ENCODE measurements at regions not wholly inside any gene's neighbourhood (a gene's known extent, or its start where the extent isn't known, plus 50 kb on each side); places are given as distances from the start of the nearest gene placed in this dataset.

DNA sequence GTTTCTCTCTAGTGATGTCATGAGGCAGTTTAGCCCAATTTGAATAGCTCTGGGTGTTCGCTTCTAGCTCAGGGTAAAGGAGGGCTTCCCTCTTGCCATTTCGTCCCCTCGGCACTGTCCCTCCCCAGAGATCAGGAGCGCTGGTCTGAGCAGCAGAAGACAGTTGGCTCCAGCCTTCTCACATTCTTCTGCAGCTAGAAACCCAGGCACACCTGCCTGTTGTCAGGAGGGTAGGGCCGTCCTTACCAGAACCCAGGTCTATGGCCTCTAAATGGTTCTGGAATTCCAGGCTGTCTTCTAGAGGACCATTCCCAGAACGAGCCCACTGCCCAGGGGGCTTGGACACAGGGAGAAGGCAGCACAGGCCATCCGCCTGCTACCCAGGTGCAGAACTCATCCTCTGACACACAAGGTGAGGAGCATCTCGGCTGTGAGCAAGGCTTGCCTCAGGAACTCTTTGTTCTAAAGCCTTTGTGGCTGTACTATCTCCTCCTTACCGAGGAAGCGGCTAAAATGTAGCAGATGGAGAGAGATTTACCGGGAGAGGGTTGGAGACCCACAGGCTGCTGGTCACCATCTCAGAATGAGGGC is 255.6 kb upstream of the IRX2 start:
- TF ChIP-seq, protein P1, sequence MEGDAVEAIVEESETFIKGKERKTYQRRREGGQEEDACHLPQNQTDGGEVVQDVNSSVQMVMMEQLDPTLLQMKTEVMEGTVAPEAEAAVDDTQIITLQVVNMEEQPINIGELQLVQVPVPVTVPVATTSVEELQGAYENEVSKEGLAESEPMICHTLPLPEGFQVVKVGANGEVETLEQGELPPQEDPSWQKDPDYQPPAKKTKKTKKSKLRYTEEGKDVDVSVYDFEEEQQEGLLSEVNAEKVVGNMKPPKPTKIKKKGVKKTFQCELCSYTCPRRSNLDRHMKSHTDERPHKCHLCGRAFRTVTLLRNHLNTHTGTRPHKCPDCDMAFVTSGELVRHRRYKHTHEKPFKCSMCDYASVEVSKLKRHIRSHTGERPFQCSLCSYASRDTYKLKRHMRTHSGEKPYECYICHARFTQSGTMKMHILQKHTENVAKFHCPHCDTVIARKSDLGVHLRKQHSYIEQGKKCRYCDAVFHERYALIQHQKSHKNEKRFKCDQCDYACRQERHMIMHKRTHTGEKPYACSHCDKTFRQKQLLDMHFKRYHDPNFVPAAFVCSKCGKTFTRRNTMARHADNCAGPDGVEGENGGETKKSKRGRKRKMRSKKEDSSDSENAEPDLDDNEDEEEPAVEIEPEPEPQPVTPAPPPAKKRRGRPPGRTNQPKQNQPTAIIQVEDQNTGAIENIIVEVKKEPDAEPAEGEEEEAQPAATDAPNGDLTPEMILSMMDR (IDR thresholded peaks at IDR 0.05; ENCODE audit: borderline replicate concordance, extremely low read depth, insufficient read depth) = no peak
- Histone ChIP-seq H3K27ac (ENCODE audit: low read depth in 2 of 2, low read length in 2 of 2) (no peak overlapping the region), H3K4me1 (ENCODE audit: control insufficient read depth in 2 of 3, insufficient read depth in 2 of 3, low read depth in 1 of 3, low read length in 3 of 3) (no peaks in the 10 kb centered on the region), H3K4me3 (ENCODE audit: low read length in 3 of 3) (no peak overlapping the region), H3K9ac (ENCODE audit: low read length in 3 of 3) (no peak overlapping the region), H3K9me3 (ENCODE audit: control insufficient read depth in 2 of 3, insufficient read depth in 1 of 3, low read length in 3 of 3) (no peaks in the 10 kb centered on the region), H3K36me3 (ENCODE audit: control insufficient read depth in 2 of 3, insufficient read depth in 3 of 3, low read length in 3 of 3) (no peaks in the 10 kb centered on the region), H3K27me3 (ENCODE audit: control insufficient read depth, insufficient read depth, low read length) (no peaks in the 10 kb centered on the region)
- intact Hi-C loops (cut with DNase I) = no loop called here
- FAIRE-seq = no peak
- DNase-seq = no peak

DNA sequence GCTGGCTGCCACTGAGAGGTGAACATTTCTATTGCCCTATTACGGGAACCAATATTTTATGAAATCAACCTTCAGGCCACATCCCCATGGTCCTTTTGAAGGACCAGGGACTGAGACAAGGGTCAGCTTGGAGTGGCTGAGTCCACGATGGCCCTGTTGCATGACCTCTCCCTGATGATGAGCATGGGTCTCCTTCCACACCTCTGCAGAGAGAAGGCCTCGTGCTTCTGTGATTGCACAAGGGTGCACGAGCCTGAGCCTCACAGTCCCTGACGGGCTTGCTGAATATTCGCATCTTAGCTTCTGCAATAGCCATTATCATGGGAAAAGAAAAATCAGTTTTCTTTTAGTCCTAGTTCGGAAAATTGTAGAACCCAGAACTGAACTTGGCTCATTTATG is 255.0 kb upstream of the IRX2 start:
- no peak overlapping the region for H3K27ac ChIP-seq (ENCODE audit: low read depth in 2 of 2, low read length in 2 of 2)
- H3K36me3 ChIP-seq (ENCODE audit: control insufficient read depth in 2 of 3, insufficient read depth in 3 of 3, low read length in 3 of 3) = no peaks in the 10 kb centered on the region
- TF ChIP-seq, protein P1 (IDR thresholded peaks at IDR 0.05; ENCODE audit: borderline replicate concordance, extremely low read depth, insufficient read depth) = no peak
- H3K9ac ChIP-seq (ENCODE audit: low read length in 3 of 3) = no peak overlapping the region
- no peaks in the 10 kb centered on the region for H3K27me3 ChIP-seq (ENCODE audit: control insufficient read depth, insufficient read depth, low read length)
- intact Hi-C loops (cut with DNase I) = no loop called here
- no peaks in the 10 kb centered on the region for H3K4me1 ChIP-seq (ENCODE audit: control insufficient read depth in 2 of 3, insufficient read depth in 2 of 3, low read depth in 1 of 3, low read length in 3 of 3)
- DNase-seq (no peak), FAIRE-seq (no peak)
- H3K9me3 ChIP-seq (ENCODE audit: control insufficient read depth in 2 of 3, insufficient read depth in 1 of 3, low read length in 3 of 3) = no peaks in the 10 kb centered on the region
- no peak overlapping the region for H3K4me3 ChIP-seq (ENCODE audit: low read length in 3 of 3)

DNA sequence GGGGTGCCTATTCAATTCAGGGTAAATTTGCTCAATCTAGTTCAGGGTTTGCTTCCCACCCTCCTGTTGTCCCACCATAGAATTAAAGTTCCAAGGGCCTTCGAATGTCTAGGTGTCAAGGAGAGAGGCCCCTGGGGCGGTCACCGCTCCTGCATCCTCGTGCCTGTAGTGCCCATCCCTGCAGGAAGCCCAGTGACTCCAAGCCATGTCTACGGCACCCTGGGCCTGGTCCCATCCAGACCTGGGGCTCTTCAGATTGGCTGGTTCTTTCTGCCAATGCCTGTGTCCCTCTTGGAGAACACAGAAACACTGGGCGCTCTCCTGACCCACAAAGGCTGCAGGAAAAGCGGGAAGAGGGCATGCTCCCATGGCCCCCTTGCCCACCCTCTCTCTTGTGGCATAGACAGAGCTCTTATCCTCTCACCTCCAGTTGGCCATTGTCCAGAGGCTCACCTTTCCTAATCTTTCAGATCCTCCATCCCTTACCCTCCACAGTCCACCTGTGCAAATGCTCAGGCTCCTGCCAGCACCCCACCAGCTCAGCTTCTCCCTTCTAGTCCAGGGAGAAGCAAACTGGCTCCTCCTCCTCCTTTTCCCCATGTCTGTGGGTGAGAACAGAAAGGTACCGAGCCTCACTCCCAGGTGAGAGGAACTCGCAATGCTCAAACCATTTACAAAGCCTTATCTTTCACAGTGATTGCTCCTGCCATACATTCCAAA is 253.0 kb upstream of the IRX2 start:
- TF ChIP-seq, protein P1 (IDR thresholded peaks at IDR 0.05; ENCODE audit: borderline replicate concordance, extremely low read depth, insufficient read depth) = no peak
- Histone ChIP-seq H3K4me3 (ENCODE audit: low read length in 3 of 3) (no peak overlapping the region), H3K4me1 (ENCODE audit: control insufficient read depth in 2 of 3, insufficient read depth in 2 of 3, low read depth in 1 of 3, low read length in 3 of 3) (no peaks in the 10 kb centered on the region), H3K27me3 (ENCODE audit: control insufficient read depth, insufficient read depth, low read length) (no peaks in the 10 kb centered on the region), H3K9me3 (ENCODE audit: control insufficient read depth in 2 of 3, insufficient read depth in 1 of 3, low read length in 3 of 3) (no peaks in the 10 kb centered on the region), H3K27ac (ENCODE audit: low read depth in 2 of 2, low read length in 2 of 2) (no peak overlapping the region), H3K36me3 (ENCODE audit: control insufficient read depth in 2 of 3, insufficient read depth in 3 of 3, low read length in 3 of 3) (no peaks in the 10 kb centered on the region), H3K9ac (ENCODE audit: low read length in 3 of 3) (no peak overlapping the region)
- DNase-seq (no peak), FAIRE-seq (no peak)
- intact Hi-C loops (cut with DNase I) = no loop called here
